ENCODE measurements at regions not wholly inside any gene's neighbourhood (a gene's known extent, or its start where the extent isn't known, plus 50 kb on each side); places are given as distances from the start of the nearest gene placed in this dataset.

DNA sequence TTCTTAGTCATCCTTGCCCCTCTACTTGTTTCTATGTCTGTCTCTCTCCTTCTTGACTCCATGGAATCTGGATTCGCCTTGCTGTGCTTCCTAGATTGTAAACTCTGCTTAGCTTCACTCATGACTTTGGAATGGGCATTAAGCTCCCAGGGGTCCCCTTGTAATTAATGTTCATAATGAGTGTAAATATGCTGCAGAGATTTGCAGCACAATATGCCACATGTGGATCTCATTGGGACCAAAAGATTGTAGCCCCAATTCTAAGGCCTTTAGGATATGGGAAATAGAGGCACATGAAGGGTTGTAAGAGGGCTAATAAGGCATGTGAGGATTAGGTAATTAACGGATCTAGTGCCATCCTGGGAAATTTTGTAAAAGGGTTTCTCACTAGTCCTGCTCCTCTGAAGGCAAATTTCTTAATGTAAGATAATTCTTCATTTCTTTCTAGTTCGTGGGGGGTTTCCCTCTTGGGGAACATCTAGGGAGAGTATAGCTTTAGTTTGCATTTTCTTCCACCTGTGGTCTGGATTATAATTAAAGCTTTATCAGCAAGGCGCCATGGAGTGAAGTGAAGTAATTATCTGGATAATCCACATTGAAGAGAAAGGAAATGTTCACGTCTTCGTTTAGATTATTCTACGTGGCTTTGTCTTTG, 659.2 kb upstream of the PLXNA2 start:
- DNase-seq (ENCODE audit: low read depth in 3 of 3), result no peak

DNA sequence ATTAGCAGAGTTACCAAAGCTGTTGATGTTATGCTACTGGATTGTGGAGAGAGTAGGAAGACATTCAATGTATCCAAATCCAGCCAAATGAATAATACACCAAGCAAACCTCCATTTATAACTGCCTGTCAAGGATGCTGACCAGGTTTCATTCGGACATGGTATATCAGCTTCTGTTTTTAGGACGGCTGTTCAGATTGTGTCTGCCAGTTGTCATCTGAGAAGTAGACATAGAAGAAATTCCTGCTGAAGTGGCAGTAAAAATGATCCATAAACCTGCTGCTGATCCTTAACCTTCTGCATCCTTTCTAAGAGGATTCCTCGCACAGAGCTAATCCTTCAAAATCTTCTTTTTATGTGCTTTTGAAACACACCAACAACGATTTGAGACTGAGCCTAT, 663.6 kb upstream of the PLXNA2 start:
- DNase-seq (ENCODE audit: low read depth in 3 of 3), result no peak

DNA sequence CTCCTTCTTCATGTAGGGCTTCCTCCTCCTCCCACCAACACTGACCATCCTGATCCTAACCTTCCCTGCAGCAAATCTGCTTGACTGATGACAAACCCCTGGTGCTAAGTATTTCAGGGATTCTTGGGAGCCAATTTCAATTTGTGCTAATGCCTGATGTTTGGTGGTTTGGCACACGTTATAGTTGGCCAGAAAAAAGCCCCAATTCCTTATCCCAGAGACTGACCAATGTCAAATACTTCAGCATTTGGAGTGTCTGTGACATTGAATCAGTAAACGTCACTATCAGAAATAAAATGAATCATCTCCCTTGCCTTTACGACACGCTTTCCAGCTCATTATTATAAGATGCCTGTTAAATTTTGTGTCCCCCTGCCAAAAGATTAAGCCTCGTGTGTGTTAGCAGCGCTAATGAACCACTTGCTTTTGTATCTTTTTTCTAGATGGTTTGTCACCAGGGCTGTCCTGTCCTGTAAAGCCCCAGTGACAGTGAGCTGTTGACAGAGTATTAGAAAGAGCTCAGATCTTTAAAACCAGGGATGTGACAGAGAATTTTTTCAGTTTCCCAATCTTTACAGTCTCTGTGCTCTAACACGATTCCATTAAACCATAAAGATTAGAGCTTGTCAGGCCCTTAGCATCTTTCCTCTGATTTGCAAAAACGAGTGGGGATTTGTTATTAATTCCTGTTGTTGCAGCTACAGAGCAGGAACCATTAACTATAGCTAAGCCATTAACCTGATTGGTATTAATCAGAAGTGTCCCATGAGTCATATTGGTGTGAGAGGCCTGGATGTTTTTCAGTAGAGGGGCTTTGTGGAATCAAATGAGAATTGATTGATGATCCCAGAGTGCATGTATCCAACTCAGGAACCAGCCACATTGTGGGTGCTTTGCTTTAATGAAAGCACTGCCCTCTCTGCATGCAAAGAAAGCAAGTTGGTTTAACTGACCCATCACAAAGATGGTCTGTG, 665.1 kb upstream of the PLXNA2 start:
- DNase-seq (ENCODE audit: low read depth in 3 of 3), result no peak

DNA sequence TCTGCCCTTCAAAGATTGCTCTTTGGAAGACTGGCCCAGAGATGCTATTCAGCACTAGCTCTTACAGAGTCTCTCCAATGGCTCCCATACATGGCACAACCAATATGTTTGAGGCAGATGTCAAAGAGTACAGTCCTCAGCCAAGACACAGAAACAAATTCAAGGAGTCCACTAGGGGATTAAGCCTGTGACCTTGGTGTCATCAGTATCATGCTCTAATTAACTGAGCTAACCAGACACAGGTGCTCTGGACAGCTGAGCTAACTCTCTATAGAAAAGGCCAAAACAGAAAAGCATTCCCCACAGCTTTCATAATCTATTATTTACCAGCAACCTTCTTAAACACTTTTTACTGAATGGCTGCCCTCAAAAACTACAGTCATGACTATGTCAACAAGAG, 666.0 kb upstream of the PLXNA2 start:
- DNase-seq (ENCODE audit: low read depth in 3 of 3), result no peak

DNA sequence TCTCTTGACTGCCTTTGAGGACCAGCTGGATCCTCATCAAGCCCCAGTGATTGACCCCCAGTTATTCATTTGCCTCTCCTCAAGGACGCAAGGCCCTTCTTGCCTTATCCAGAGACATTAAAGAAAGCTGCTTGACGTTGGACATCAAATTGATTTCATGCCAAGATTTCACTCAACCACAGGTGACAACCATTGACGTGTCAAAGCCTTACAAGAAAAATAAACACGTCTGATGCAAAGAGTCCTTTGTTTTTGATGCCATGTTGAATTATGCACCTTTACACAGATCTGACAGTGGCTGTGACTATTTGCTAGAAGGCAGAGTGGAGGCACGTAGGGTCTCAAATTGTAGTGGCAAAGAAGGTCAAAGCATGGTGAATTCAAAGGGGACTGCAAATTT, 666.2 kb upstream of the CAMK1G start:
- no peak for DNase-seq (ENCODE audit: low read depth in 3 of 3)

DNA sequence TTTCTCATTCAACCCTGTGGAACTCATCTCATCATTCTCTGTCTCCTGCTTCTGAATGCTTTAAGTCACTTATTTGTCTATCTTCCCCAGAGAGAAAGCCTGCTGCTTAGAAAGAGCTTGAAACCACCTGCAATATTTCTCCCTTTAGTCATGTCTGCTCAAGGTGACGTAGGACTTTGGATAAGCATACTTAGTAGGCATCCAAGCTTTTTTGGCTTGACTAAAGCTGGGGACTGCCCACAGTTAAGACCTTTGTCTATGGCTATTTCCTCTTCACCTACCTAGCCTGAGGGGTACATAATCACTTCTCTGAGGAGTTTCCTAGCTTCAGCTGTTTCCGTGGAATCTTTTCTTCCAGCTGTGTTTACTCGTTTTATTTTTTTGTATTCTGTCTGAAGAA, 665.8 kb upstream of the CAMK1G start:
- no peak for DNase-seq (ENCODE audit: low read depth in 3 of 3)

DNA sequence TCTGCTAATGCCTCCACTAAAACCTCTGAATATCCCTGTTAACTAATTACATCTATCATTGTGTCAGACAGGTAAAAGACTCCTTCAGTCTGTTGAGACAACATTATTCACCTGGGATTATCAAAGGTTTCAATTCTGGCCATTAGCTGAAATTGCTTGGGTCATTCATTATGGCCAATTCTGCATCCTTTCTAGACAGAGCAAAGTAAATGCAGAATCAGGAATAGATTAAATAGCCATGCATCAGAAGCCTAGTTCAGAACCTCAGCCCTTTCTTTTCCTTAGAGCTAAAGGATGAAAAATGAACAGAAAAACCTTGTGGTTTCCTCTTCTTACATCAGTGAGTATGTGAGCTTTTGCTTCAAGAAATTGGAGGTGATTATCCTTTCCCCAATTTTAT, 665.4 kb upstream of the CAMK1G start:
- no peak for DNase-seq (ENCODE audit: low read depth in 3 of 3)

DNA sequence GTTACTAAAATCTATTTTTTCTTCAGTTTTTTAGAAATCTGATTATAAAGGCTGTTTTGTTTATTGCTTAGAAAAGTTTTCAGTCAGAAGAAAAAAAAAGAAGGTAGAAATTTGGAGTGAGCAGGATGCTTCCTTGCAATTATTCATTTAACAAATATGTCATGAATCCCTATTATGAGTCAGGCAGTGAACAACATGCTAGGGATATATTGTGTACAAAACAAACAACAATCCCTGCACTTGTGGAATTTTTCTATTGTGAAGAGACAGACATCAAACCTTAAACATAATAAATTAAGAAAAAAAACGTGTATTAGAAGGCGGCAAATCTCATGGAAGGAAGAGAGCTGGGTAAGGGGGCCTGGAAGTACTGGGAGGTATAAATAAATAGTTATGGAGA, 664.1 kb upstream of the CAMK1G start:
- DNase-seq (ENCODE audit: low read depth in 3 of 3), result no peak

DNA sequence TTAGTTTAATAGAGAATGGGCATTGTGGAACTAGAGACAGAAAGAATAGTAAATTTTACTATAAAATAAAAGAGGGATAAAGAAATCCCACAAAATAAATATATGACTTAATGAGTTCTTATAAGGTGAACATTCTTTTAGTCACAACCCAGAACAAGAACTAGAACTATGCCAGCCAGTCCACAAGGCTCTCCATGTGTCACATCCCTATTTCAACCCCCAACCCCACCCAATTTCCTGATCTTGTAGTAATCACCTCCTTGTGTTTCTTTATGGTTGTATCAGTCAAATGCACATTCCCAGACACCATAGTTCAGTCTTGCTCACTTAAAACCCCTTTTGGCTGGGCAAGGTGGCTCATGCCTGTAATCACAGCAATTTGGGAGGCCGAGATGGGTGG, 662.3 kb upstream of the CAMK1G start:
- no peak for DNase-seq (ENCODE audit: low read depth in 3 of 3)

DNA sequence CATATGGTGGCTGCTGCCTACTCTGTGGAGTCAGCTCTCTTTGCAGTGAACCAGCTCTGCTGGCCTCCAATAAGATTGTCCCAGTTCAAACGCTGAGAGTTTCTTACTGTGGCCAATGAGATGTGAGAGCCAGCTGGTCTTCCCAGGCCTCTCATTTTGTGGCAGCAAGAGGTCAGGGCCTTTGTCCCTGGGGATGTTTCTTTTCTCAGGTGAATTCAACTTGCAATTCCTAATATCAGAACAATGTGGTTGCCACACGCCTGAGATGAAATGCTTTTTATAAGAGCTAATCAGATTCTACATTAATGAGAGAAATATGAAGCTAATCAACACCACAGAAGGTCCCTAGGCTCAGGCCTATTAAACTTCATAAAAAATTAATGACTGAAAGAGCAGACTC, 660.1 kb upstream of the CAMK1G start:
- no peak for DNase-seq (ENCODE audit: low read depth in 3 of 3)

DNA sequence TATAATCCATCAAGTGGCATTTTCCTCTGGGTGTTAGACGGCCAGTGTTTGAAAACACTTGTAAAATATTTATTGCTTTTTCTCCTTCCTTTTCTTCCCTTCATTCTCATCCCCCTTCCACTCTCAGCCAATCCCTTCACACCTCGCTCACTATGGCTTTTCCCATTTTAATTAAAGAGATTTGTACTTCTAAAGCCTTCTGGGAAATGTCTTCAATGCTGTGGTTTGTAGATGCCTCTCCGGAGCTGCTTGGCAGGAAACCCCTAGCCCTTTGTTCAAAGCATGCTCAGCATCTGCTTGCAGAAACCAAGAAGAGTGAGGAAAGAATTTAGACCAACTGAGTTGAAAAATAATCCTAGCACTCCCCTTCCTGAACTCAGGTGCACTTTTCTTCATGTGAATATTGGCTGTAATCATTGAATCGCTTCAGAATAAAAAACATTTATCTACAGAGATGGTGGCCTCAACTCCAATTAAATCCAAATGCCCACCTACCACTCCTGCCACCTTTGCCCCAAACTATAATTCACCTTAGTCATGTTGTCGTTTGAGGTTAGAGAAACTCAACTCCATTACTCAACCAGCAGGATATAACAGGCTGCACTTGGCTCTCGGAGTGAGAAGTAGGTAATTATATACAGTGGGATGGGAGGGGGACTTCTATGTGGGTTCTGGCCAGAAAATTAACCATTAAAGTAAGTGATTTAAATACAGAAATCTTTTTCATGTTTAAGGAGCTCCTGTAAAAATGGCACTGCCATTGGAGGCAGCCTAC, 659.4 kb upstream of the CAMK1G start:
- DNase-seq (ENCODE audit: low read depth in 3 of 3), result no peak

DNA sequence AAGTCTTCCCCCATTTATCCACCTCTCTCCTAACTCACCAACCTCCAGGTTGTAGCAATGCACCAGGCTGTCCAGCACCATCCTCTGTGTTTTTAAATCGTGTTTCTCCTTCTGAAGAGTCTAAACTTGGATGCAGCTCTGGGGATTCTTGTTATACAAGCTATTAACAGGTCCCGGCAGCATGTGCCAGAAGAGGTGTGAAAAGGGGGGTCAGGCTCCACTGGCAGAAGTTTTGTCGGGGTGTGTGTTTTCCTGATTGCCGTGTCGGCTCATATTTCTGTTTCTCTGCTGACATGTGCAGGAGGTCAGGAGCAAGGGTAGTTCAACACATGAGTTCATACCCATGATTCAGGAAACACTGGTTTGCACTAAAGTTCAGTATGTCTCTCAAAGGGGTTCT, 658.6 kb upstream of the CAMK1G start:
- DNase-seq (ENCODE audit: low read depth in 3 of 3), result no peak

DNA sequence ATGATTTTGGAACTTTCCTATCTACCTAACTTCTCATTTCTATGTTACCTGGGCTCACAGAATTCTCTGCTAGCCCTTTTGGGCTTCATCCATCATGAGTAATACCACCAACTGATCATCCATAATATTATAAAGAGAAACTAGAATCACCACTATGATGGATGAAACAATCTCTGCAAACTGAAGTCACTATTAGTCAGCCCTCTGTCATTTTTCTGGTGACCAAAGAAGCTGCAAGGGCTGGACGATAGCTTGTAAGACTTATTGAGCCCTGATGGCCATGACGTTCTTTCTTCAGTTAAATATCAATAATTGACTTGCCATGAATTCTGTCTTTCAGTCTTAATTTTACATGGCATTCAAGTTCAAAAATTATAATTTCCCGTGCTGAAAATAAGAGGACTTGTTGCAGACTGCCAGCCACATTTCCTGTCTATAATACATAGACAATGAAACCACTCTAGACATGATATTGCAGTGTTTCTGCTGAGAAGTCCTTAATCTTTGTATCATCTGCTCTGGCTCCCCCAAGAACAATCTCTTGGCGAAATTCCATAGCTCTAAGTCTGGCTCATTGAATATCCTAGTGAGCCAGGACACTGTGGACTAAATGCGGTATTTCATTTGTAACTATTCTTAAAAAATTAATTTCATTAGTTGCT, 655.0 kb upstream of the CAMK1G start:
- DNase-seq (ENCODE audit: low read depth in 3 of 3), result no peak

DNA sequence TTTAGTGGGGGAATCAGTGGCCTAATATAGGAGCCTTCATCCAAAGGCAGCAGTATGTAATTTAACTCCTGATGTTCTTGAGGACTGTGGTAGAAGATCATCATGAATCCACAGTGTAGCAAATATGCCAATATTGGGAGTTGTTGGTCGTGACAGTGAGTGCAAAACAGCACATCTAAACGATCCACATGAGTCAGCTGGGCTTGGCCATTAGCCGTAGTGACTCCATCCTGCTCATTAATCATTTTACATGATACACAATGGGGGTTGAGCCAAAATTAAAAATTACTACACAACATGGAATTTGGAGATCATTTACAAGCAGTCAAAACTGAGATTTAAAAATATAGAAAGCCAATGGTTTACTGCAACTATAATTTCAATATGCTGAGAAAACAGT, 653.9 kb upstream of the CAMK1G start:
- no peak for DNase-seq (ENCODE audit: low read depth in 3 of 3)

DNA sequence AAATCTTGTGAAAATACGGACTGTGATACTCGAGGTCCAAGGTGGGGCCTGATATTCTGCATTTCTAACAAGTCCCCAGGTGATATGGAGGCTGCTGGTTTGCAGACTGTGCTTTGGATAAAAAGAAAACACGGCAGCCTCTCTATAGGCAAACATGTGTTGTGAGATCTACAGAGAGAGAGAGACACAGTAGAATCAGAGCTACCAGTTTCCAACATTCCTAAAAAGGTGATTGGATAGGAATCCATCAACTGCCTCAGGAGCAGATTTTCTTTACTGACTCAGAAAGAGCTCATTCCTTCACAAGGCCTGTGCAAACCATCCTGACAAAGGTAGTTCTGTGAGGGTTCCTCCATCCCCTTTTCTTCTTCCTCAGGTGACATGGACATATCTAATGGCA, 651.6 kb upstream of the CAMK1G start:
- no peak for DNase-seq (ENCODE audit: low read depth in 3 of 3)

DNA sequence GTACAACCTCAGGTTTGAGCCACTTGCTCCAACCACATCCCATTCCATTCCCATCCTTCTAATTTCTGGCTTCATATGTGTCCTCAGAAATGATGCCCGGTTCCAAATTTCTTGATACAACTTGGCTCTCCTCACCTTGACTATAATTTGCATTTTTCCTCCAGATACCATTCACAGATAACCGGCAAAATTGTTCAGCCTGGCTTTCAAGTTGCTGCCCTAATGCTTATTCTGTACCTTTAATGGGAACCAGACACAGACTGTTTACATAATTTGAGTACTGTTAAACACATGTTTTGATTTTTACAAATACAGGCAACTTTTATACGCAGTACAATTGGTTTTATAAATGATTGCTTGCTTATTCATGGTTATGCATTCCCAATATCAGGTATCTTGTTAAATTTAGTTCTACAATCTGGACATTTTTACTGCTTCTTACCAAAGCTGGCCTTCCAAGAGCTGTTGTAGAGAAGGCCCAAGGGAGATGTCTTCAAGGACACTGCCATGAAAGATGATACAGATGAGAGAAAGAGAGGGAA, 649.5 kb upstream of the CAMK1G start:
- DNase-seq (ENCODE audit: low read depth in 3 of 3), result no peak

DNA sequence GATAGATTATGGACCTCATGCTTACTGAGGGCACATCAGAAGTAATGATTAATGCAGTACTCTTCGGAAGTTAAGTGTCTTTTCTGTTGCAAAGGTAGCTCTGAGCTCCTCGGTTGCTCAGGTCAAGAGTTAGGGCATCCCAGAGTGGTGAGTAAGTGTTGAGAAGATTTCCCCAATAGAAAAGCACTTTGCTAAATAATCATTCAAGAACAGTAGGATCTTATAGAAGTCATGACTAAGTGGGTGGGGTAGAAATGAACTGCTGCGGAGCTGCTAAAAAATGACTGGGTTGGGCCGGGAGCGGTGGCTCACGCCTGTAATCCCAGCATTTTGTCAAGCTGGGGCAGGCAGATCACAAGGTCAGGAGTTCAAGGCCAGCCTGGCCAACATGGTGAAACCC, 648.6 kb upstream of the CAMK1G start:
- no peak for DNase-seq (ENCODE audit: low read depth in 3 of 3)

DNA sequence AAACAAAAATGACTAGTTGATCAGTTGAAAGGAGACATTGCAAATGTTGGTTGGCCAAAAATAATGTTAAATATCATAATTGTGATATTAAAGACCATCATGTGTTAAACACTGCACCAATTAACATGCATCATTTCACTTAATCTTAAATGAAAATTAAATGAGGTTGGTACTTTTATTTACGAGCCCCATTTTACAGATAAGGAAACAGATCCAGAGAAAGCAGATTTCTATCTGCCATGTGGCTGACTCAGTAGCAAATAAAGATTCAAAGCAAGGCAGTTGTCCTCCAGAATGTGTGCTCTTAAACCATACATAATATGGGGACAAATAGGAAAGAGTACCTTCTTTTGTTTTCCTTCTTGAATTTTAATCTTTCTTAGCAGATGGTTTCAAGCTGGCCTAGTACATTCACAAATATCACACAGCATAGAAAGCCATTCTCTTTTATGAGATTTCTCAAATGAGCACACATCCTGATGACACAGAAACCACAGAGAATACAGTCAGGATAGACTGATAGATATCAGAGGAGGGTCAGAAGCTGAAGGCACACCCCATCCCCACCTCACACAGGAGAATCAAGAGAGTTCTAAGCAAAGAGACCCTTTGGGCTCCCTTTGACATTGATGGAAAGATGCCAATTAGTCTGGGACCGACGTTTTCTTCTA, 647.9 kb upstream of the CAMK1G start:
- no peak for DNase-seq (ENCODE audit: low read depth in 3 of 3)

DNA sequence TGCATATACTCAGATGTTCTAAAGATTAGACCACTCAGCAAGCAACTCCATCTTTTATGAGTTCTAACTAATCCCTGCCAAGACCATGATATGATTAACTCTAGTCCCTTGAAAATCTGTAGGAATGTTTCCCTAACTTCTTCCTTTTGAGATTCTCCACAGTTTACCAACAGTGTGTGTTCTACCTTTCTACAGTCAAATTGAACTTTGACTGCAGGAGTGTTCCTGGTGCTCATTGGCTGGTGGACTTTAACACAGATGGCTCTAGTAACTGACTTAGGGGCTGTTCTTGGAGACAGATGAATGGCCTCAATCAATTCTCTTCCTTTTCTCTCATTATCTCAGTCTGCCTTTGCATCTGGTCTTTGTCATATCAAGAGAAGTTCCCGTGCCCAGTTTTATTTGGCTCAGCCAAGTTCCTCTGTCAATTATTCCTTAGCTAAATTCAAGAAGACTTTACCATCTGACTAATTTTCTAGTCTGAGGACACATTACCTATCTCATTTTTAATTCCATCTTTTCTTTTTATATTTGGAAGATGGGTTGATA, 643.9 kb upstream of the CAMK1G start:
- no peak for DNase-seq (ENCODE audit: low read depth in 3 of 3)

DNA sequence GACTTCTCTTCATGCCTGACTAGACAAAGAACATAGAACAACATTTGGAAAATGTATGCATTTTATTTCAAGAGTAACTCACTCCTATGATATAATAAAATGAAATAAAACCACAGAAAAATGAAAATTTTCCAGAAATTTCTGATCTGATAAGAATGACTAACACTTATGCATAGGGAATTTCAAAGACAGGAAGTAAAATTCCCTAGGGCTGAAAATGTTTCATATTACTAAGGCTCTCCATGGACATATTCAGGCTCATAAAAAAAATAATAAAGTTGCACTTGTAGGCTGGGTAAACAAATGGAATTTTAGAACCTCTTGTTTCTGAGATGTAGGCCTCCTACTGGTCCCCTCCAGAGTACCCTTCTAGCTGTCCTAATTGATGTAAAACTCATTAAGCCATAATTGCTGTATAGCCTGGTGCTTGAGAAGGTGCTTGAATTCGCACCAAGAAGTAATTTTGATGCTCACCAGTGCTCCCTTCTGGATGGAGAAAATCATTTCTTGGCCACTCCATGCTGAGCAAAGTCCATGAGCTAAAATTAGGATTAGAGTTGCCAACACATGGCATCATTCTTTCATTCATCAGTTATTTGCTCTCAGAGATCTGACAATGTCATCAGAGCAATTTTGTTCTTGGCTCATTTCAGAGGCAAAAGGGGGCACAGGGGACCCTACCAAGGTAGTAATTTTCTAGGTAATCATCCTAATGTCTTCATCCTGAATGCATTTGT, 641.0 kb upstream of the CAMK1G start:
- no peak for DNase-seq (ENCODE audit: low read depth in 3 of 3)

Measured in stimulated activated CD4-positive, alpha-beta T cell treated with anti-CD3 and anti-CD28 coated beads, TNF-alpha, amount 100 ng/mL, for 4 hours (primary cell).